GM18907 (cell line): ENCODE measurements at regions not wholly inside any gene's neighbourhood (a gene's known extent, or its start where the extent isn't known, plus 50 kb on each side); places are given as distances from the start of the nearest gene placed in this dataset.

Experiments used
- ATAC-seq: cut with Tn5 transposase; IDR thresholded peaks from one replicate; pipeline ENCODE4 v1.9.1; 2021; ENCODE audit warnings: mild to moderate bottlenecking, moderate library complexity; ENCODE audit not compliant: unreplicated experiment

GRCh38 chr5:174425271-174425963 lies 299.0 kb upstream of the MSX2 start:
- no peak for ATAC-seq

- no peak for ATAC-seq
Measured at GRCh38 chr5:174425964-174426290, 298.5 kb upstream of the MSX2 start.

GRCh38 chr5:174426388-174426787 lies 298.0 kb upstream of the MSX2 start:
- no peak for ATAC-seq

- no peak for ATAC-seq
Measured at GRCh38 chr5:174426851-174427250, 297.5 kb upstream of the MSX2 start.

- no peak for ATAC-seq
Measured at GRCh38 chr5:174427304-174427703, 297.1 kb upstream of the MSX2 start.

- ATAC-seq: no peak
Measured at GRCh38 chr5:174428895-174429294, 295.5 kb upstream of the MSX2 start.

GRCh38 chr5:174430940-174431339 lies 293.4 kb upstream of the MSX2 start:
- no peak for ATAC-seq

GRCh38 chr5:174431504-174431903 lies 292.9 kb upstream of the MSX2 start:
- no peak for ATAC-seq

GRCh38 chr5:174433098-174433497 lies 291.3 kb upstream of the MSX2 start:
- no peak for ATAC-seq

- ATAC-seq: no peak
Measured at GRCh38 chr5:174436750-174437149, 287.6 kb upstream of the MSX2 start.

- no peak for ATAC-seq
Measured at GRCh38 chr5:174444479-174445188, 279.7 kb upstream of the MSX2 start.

- ATAC-seq: no peak
Measured at GRCh38 chr5:174446446-174446845, 277.9 kb upstream of the MSX2 start.

- ATAC-seq: no peak
Measured at GRCh38 chr5:174446988-174447387, 277.4 kb upstream of the MSX2 start.

- ATAC-seq: no peak
Measured at GRCh38 chr5:174448041-174448440, 276.3 kb upstream of the MSX2 start.

- ATAC-seq: no peak
Measured at GRCh38 chr5:174448662-174449061, 275.7 kb upstream of the MSX2 start.

- no peak for ATAC-seq
Measured at GRCh38 chr5:174453690-174454089, 270.7 kb upstream of the MSX2 start.

GRCh38 chr5:174454464-174454863 lies 269.9 kb upstream of the MSX2 start:
- no peak for ATAC-seq

GRCh38 chr5:174454890-174455289 lies 269.5 kb upstream of the MSX2 start:
- ATAC-seq: no peak

- no peak for ATAC-seq
Measured at GRCh38 chr5:174455301-174455700, 269.1 kb upstream of the MSX2 start.

- no peak for ATAC-seq
Measured at GRCh38 chr5:174457141-174457678, 267.2 kb upstream of the MSX2 start.

- no peak for ATAC-seq
Measured at GRCh38 chr5:174459071-174459702, 265.2 kb upstream of the MSX2 start.

- no peak for ATAC-seq
Measured at GRCh38 chr5:174459832-174460448, 264.4 kb upstream of the MSX2 start.
